ENCODE measurements at regions not wholly inside any gene's neighbourhood (a gene's known extent, or its start where the extent isn't known, plus 50 kb on each side); places are given as distances from the start of the nearest gene placed in this dataset.

- no peak for TF ChIP-seq CTCF (IDR thresholded peaks at IDR 0.05; ENCODE audit: insufficient read depth, low read depth, low read length, missing control alignments)
- no peak overlapping the region for H3K4me3 ChIP-seq (ENCODE audit: low read depth, low read length)
- DNase-seq (ENCODE audit: low read depth): no peak
Observed at GRCh38 chr16:80407265-80407987, 133.4 kb upstream of the DYNLRB2 start.

- no peak for TF ChIP-seq CTCF (IDR thresholded peaks at IDR 0.05; ENCODE audit: insufficient read depth, low read depth, low read length, missing control alignments)
- no peak for DNase-seq (ENCODE audit: low read depth)
- no peak overlapping the region for H3K4me3 ChIP-seq (ENCODE audit: low read depth, low read length)
Observed at GRCh38 chr16:80404847-80405246, 135.9 kb upstream of the DYNLRB2 start.

GRCh38 chr16:80403894-80404293 lies 136.9 kb upstream of the DYNLRB2 start:
- no peak for TF ChIP-seq CTCF (IDR thresholded peaks at IDR 0.05; ENCODE audit: insufficient read depth, low read depth, low read length, missing control alignments)
- H3K4me3 ChIP-seq (ENCODE audit: low read depth, low read length): no peak overlapping the region
- DNase-seq (ENCODE audit: low read depth): no peak

GRCh38 chr16:80390871-80391489 lies 149.8 kb upstream of the DYNLRB2 start:
- no peak for TF ChIP-seq CTCF (IDR thresholded peaks at IDR 0.05; ENCODE audit: insufficient read depth, low read depth, low read length, missing control alignments)
- no peak overlapping the region for H3K4me3 ChIP-seq (ENCODE audit: low read depth, low read length)
- DNase-seq (ENCODE audit: low read depth): no peak

GRCh38 chr16:80390046-80390445 lies 150.7 kb upstream of the DYNLRB2 start:
- DNase-seq (ENCODE audit: low read depth): no peak
- no peak overlapping the region for H3K4me3 ChIP-seq (ENCODE audit: low read depth, low read length)
- TF ChIP-seq CTCF (IDR thresholded peaks at IDR 0.05; ENCODE audit: insufficient read depth, low read depth, low read length, missing control alignments): no peak

GRCh38 chr16:80389338-80389737 lies 151.5 kb upstream of the DYNLRB2 start:
- DNase-seq (ENCODE audit: low read depth): no peak
- no peak overlapping the region for H3K4me3 ChIP-seq (ENCODE audit: low read depth, low read length)
- TF ChIP-seq CTCF (IDR thresholded peaks at IDR 0.05; ENCODE audit: insufficient read depth, low read depth, low read length, missing control alignments): no peak

Measured in GM12865 (cell line).